NCI-H1436 treated with DMSO at 0.1 percent for 48 hours (cell line): ENCODE measurements at regions not wholly inside any gene's neighbourhood (a gene's known extent, or its start where the extent isn't known, plus 50 kb on each side); places are given as distances from the start of the nearest gene placed in this dataset.
"Not testable (repeated sequence)": the region's sequence is repeated elsewhere in the genome, so short reads cannot be mapped to it uniquely, and the experiment has no call there.

Experiments used
- DNase-seq: peaks from one replicate; lab custom pipeline; 2025; lab: John Stamatoyannopoulos, UW

DNA sequence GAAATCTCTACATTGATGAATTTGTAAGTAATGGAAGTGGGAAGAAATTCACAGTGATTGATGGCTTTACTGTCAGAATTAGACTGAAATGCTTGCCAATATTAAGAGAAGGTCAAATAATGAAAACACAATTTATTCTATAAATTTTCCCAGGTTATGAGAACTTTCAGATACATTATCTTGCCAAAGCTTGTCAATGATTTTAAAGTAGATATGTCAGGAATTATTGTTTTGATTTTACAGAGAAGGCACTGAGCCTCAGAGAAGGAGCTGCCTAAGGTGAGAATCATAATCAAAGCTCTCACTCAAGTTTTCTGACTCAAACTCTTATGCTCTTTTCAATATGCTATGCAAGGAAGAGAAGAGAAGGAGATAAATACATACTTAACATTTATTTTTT lies 564.0 kb upstream of the RGMB start:
- DNase-seq, result no peak

- no peak for DNase-seq
Measured at GRCh38 chr5:98214240-98215051, 559.0 kb upstream of the RGMB start.

DNA sequence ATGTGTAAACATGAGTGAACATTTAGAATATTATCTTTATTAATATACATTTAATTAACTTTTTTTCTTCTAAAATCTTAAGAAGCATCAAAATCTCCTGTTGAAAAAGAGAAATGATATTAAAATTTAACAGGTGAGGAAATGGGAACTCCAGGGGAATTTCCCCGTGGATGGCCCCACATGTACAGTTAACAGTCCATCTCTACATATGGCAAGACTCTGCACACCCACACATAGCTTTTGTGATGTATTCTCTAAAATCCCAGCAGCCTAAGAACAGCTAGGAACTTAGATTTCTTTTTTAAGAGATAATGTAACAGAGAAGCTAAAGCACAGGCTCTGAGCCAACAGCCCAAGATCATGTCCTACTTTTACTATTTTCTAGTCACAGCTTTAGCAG lies 556.3 kb upstream of the RGMB start:
- no peak for DNase-seq

GRCh38 chr5:98218838-98219237 lies 554.6 kb upstream of the RGMB start:
- DNase-seq, result no peak

GRCh38 chr5:98227489-98227888 lies 546.0 kb upstream of the RGMB start:
- no peak for DNase-seq

DNA sequence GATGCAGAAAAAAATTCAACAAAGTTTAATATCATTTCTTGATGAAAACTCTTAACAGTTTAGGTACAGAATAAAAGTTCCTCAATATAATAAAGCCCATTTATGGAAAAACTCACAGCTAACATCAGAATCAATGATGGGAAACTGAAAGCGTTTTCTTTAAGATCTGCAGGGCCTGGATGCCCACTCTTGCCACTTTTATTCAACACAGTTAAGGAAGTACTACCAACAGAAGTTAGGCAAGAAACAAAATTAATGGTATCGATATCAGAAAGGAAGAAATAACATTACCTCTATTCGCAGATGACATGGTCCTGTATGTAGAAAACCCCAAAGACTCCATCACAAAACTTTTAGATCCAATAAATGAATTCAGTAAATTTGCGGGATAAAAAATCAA lies 542.4 kb upstream of the RGMB start:
- DNase-seq, result no peak

DNA sequence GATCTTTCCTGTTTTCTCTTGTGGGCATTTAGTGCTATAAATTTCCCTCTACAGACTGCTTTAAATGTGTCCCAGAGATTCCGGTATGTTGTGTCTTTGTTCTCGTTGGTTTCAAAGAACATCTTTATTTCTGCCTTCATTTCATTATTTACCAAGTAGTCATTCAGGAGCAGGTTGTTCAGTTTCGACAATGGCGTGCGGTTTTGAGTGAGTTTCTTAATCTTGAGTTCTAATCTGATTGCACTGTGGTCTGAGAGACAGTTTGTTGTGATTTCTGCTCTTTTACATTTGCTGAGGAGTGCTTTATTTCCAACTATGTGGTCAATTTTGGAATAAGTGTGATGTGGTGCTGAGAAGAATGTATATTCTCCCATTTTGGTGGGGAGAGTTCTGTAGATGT lies 535.7 kb upstream of the RGMB start:
- DNase-seq, result not testable (repeated sequence)

DNA sequence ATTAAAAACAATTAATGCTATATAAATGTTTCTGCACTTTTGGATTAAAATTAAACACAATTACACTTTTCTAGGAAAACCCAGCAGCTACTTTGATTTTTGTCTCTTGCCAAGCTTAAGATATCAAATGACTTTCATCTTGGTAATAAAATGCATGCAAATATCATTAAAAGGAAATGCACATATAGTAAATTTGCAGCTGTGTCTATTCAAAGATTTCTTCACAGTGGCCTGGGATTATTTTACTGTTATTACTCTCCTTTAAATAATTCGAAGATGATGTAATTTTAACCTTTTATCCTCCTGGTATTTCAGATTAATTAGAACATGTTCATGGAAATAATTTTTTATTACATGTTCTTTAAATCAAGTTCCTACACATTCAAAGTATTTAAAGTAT lies 529.5 kb upstream of the RGMB start:
- DNase-seq, result no peak

DNA sequence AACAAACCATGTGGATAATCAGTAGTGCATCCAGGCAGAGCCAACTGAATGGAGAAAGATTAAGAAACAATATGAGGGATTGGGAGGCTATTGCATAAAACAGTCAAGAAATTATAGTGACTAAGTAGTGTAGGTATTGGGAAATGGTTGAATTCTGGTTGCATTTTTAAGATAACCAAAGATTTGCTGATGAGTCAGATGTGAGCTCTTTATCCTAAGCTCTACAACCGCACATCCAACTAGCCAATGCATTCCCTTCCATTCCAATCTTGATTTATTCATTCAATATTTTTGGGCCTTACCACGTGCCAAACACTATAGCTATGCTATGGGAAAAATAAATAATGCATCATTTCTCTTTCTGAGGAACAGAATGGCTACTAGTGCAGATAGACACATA lies 524.5 kb upstream of the RGMB start:
- no peak for DNase-seq

DNA sequence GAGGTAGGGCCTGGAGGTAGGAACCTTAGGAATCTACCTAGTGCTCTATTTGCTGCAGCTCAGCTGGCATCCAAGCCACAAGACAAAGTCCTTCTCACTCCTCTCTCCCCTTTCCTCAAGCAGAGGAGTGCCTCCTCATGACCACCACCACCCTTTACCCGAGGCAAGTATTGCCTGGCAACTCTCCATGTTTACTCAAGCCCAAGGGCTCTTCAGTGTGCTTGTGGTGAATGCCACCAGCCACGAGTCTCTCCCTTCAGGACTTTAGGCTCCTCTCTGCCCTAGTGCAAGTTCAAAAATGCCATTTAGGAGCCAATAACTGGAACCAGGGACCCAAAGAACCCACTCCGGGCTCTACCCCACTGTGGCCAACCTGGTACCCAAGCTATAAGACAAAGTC lies 514.5 kb upstream of the RGMB start:
- no peak for DNase-seq

GRCh38 chr5:98259595-98259994 lies 513.9 kb upstream of the RGMB start:
- DNase-seq, result no peak

DNA sequence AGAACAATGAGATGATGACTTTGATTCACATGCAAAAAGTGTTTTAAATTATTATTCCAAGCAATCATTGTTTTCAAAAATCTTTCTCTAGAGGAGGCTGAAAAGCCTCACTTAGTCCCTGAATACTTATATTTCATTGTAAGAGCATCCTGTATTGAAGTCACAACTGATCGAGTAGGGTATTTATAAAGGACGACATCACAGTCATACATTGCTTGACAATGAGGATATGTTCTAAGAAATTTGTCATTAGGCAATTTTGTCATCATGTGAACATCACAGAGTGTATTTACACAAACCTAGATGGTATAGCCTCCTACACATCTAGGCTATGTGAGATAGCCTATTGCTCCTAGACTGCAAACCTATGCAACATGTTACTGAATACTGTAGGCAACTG lies 510.4 kb upstream of the RGMB start:
- no peak for DNase-seq

GRCh38 chr5:98268162-98268860 lies 505.2 kb upstream of the RGMB start:
- no peak for DNase-seq

DNA sequence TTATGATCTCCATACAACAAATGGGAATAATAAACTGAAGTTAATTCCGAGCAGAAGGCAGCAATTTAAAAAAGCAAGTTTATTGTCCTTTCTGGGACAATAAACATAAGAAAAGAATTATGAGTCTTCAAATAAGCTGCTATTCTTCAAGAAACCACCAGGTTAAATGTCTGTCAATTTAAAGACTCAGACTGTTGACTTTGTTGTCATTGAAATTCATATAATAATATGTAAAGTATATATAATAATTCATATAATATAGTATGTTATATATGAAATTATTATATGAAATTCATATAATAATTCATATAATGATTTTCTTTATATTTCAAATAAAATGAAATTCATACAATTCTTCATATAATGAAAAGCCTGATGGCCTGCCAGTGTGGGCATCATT lies 497.5 kb upstream of the RGMB start:
- DNase-seq, result no peak

DNA sequence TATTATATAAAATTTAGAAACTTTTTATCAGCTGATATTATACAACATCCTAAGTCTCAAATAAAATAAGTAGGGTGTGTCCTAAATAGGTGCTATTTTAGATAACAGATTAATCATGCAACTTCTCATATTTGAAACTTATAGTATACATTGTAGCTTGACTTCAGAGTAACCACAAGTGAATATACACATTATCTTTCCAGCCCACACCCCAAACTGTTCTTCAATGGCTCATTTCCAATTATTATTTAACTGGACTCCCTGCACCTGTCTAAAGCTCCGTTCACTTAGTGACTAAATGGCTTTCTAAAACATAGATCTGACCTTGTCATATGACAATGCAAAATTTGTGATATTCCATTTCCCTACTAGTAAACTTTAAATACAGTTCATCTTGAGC lies 490.9 kb upstream of the RGMB start:
- DNase-seq, result no peak

GRCh38 chr5:98292496-98292895 lies 481.0 kb upstream of the RGMB start:
- DNase-seq, result no peak

DNA sequence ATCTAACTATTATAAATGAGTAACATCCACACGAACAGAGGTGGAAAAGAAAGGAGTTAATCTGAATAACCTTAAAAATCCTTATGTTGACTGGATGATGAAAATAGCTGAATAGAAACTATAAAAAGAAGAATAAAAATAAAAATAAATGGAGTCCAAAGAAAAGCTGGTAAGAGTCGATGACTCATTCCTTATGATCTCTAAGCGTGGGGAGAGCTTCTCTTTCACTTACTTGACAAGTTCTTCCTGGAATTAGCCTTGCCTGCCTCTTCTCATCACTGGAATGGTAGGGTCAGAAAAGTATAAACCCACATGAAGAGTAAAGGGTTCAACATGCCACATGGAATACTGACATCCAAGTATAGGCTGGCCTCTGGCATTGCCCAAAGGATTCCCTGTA lies 477.0 kb upstream of the RGMB start:
- DNase-seq, result no peak

DNA sequence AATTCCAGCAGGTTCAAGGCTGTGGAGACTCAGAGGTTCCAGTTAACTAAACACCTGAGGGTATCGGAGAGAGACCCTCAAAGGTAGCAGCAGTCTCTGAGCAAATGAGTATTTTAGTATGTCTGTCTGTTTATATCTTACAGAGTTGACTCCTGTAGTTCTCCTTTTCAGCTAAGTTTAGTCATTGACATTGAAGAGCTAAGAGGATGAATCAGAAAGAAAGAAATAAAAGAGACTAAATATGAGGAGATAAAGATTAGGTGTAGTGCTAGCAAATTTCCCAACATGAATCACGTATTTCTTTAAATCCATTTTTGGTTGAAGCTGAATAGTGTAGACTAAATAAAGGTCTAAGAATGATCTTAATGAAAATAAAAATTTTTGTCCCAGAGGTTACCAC lies 474.0 kb upstream of the RGMB start:
- DNase-seq, result no peak

- DNase-seq, result no peak
Measured at GRCh38 chr5:98301547-98301946, 471.9 kb upstream of the RGMB start.

DNA sequence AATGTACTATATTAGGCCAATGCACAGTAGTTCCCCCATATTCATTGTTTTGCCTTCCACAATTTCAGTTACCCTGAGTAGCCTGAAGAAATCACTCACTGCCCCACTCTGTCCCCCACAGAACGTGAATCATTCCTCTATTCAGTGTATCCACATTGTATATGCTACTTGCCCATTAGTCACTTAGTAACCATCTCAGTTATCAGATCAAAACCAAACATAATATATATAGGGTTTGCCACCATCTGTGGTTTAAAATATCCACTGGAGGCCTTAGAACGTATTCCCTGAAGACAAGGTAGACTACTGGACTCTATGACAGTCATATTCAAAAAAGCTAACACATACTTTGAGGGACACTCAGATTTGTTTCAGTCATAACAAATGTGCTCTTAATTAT lies 465.7 kb upstream of the RGMB start:
- no peak for DNase-seq

DNA sequence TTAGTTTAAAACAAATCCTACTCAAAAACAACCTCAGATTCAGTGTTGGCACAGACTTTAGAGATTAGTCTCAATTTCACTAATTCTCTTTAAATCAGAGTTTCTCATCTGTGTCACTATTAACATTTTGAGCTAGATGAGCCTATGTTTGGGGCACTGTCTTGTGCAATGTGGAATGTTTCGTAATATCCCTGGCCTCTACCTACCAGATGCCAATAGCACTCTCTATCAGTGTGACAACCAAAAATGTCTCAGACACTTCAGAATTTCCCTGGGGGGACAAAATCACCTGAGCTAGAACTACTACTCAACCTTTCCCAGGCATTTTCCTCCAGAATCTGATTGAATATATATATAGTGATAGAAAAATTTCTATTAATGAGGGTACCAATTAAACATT lies 465.2 kb upstream of the RGMB start:
- no peak for DNase-seq

DNA sequence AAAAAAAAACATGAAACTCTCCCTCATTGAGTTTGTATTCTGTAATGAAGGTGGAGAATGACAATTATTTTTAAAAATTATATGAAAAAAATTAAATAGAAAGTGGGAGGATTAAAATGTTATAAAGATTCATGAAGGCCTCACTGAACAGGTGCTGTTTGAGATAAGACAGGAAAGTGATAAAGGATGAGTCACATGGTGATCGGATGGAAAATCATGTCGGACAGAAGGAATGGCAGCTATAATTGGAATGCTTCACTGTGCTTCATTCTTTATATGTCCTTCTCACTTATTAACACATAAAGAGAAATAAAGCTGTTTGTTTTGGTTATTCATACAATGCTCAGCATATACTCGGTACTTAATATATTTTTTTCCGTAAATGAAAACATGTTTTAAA lies 464.5 kb upstream of the RGMB start:
- DNase-seq, result no peak

DNA sequence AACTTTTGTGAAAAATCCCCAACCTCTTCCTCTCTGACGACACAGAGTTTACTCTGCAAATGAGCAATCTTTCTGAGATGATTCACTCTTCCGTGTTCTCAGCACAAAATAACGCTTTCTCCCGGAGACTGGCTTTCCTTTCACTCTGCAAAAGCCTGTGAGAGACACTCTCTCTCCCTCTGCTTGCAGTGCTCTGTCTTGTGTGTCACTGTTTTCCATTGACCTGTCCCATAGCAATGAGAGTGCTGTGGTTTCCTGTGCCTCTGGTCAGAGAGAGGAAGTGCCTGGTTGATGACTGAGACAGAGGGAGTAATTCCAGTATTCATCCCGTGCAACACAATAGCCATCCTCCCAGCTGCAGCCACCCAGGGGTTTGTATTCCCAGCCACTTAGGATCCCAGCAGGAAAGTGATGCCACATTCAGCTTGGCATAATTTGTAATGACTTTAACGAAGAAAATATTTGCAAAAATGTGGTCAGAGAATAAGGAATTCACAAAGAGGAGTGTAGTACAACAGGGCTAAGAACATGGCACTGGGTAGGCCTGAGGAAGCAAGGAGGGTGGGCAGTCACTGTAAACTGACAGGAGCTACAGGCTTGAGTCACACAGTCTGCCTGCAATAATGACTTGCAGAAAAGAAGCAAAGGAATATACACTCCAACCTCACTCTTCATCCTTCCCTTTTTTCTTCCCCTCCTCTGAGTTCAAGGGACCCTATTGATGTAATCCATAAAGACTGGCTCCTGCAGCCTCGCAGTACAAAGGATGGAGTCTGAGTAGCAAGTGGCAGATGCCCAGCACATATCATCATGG lies 463.5 kb upstream of the RGMB start:
- no peak for DNase-seq
